Fibroblast of the conjunctiva (primary cell): ENCODE measurements at regions not wholly inside any gene's neighbourhood (a gene's known extent, or its start where the extent isn't known, plus 50 kb on each side); places are given as distances from the start of the nearest gene placed in this dataset.
A peak's percentile ranks its signal among the peaks of the same experiment; 100 is the strongest.

Experiments
- DNase-seq: peaks from one replicate; pipeline ENCODE4 v3.0.0-alpha.2; 2010; ENCODE audit warnings: low read depth

GRCh38 chr6:14858808-14859207 is 387.1 kb upstream of the JARID2 start:
- no peak for DNase-seq

DNA sequence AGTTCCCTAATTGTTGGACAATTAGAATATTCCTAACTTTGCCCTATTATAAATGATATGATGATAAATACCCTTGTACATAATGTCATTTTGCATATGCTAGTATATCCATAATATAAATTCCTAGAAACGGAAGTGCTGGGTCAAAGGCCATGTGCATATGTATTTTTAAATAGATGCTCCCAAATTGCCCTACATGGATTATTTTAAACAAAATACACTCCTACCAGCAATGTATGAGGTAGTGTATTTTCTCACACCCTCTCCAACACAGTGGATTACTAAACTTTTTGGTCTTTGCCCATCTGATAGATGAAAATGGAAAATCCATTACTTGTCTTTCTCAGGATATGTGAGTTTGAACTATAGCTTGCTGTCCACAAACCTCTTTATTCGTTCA is 385.1 kb upstream of the JARID2 start:
- no peak for DNase-seq

DNA sequence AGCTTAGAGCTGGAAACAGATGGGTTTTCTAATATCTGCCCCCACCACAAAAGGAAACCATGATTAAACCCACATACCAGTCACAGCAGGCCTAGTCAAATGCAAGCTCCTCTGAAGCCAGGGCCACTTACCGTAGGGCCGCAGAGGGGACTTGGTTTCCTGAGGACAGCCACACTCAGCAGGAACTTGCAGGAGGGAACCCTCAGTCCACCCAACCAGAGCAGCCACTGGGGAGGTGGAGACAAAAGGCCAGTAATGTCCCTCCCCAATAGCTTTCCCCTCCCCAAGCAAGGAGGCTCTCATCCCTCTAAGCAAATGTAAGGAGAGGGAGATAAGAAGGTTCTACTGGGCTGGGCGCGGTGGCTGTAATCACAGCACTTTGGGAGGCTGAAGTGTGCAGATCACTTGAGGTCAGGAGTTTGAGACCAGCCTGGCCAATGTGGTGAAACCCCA is 384.4 kb upstream of the JARID2 start:
- DNase-seq, result no peak

- DNase-seq, result no peak
Measured at GRCh38 chr6:14862845-14863244, 383.0 kb upstream of the JARID2 start.

GRCh38 chr6:14863902-14864850 is 381.7 kb upstream of the JARID2 start:
- no peak for DNase-seq

DNA sequence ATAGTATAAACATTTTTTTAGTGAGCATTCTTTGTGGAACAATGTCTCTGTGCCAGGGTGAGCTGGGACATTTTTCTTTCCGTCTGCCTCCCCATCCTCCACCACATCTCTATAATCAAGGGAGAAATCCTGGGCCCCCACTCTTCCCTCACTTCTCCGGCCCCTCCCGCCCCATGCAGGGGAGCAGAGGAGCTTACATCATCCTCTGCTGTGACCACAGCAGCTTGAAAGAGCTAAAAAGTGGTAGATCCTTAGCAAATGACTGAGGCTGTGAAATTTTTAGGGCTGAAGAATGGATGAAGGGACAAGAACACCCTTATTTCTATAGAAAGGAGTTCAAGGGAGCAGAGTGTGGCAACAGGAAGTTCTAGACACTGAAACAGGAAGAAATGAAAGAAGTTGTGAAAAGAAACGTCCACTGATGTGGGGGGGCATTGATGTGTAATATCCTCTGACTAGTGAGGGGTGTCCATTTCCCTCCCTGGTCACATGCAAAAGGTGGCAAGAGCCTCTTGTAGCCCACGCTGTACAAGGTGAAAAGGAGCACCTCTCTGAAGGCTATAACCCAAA is 380.3 kb upstream of the JARID2 start:
- DNase-seq, result no peak

- no peak for DNase-seq
Measured at GRCh38 chr6:14867802-14868201, 378.1 kb upstream of the JARID2 start.

- DNase-seq, result no peak
Measured at GRCh38 chr6:14871221-14871620, 374.6 kb upstream of the JARID2 start.

DNA sequence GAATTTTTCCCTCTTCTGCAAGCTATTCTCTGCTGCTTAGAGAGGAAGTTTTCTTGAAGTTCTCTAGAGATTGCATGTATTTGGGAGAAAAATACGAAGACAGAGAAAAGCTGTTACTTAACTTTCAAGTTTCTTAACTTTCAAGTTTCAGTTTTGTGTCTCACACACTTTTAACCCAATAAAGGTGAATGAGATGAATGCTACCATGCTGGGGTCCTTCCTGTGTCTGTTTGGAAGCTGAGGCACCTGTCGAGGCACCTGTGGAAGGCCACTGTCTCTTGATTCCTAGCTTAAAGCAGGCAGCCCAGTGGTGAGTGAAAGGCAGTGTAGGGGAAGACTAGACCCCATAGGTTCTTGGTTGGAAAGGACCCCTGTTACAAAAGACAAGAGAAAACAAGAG is 372.8 kb upstream of the JARID2 start:
- no peak for DNase-seq

DNA sequence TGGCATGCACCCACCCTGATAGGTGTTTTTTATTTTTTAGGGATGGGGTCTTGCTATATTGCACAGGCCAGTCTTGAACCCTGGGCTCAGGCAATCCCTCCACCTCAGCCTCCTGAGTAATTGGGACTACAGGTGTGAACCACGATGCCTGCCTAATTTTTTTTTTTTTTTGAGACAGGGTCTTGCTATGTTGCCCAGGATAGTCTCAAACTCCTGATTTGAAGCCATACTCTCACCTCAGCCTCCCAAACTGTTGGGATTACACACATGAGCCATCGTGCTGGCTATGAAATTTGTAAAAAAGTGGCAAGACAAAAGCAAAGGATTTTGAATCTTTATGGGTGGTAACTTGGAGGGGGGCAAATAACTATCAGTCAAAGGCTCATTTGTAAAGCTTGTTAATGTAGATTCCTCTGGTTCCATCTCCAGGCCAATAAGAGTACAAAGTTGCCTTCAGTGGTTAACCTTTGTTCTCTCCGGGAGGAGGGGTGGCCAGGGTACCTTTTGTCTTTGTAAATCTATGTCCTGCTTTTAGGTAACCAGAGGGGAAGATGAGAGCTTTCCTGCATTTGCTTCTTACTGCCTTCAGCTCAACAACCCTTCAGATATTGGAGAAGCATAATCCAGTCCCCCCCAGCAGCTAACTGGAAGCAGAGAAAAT is 372.0 kb upstream of the JARID2 start:
- DNase-seq, result no peak

- no peak for DNase-seq
Measured at GRCh38 chr6:14874975-14875480, 370.8 kb upstream of the JARID2 start.

- DNase-seq, result no peak
Measured at GRCh38 chr6:14875481-14876063, 370.3 kb upstream of the JARID2 start.

DNA sequence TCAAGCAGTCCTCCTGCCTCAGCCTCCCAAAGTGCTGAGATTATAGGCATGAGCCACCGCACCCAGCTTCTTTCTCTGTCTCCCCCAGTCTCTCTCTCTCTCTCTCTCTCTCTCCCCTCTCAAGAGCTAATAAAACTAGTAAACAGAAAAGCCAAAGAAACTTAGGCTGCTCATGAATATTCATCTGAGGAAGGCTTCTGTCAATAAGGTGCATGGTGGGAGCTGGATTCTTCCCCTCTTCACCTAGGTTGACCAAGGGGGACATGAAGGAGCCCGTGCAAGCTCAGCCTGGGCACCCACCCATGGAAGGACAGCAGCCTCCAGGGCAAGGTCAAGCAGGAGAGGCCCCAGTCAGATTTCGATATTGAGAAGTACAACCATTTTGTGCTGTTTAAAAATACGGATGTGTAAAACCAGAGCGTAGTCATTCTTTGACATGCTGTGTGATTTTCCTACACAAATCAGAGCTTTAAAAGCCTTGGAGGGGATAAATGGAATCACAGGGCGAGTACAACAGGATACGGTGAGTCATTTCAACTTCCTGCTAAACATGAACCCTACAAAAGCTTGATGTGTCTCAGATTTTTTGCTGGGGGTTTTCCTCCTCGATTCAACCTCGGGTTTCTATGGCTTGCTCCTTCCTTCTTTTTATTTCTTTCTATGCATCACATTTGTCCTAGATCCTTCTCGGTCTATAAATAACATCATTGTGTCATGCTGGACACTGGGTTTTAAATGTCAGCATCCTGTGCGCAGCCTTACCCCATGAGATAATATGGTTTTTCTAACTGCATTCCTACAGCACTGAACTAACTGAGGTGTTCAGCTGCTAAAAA is 368.9 kb upstream of the JARID2 start:
- peak; percentile 13 for DNase-seq

GRCh38 chr6:14877758-14878157 is 368.1 kb upstream of the JARID2 start:
- DNase-seq, result no peak

DNA sequence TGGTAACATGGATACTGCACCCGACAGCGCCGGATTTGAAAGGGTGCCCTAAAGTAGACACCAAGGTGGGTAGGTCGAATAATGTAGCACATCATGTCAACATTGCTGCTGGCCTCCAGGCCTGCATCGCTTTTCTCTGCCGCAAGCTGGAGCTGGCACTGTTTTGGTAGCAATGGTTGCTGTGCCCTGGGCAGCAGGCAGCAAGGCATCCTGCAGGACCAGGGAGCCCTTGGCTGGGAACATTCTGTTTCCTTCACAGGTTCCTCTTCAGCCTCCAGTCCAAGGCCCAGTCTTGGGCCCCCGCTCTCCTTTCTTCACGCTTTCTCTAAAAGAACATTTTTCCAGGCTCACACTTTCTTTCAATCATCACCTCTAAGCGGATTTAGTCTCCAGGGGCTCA is 365.8 kb upstream of the JARID2 start:
- no peak for DNase-seq

DNA sequence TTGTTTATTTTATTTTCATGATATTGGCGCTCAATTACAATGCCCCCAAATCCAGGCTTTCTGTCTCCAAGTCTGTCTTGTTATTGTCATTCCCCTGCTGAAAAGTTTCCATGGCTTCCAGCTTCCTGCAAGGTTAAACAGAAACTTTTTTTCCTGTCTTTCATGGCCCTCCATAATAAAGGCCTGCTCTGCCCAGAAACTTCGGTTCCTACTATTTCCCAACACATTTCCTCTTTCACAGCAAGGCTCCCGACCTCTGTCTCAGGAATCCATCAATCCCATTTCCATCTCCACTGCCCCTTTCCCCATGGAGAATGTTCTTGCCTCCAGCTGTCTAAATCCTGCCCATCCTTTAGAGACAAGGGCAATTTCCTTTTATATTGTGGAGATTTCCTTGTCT is 365.2 kb upstream of the JARID2 start:
- DNase-seq, result no peak

GRCh38 chr6:14881398-14881797 is 364.5 kb upstream of the JARID2 start:
- peak; percentile 39 for DNase-seq

DNA sequence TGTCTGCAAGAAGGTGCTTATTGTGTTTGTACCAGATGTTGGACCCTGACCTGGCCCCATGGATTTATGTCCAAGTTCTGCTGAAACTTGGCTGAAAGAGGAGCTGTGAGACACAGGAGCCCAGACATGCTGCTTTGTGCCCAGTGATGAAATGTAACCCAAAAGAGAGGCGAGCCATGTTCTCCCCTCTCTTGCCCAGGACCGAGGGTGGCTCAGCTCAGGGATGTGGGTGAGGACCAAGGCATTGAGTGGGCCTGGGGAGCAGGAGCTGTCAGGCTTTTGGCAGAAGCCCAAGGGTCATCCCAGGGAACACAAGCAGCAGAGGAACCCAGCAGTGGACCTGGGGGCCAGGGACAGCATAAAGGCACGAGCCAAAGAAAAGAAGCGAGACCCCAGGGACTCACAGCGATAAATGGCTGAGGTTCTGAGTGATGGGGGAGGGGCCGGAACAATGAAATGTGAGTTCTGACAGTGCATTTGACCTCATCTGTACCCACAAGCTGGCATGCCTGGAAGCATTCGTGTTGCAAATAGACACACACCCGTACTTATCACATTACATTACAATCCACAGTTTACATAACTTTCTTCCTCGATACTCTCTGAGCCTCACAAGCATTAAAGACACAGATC is 363.4 kb upstream of the JARID2 start:
- DNase-seq, result peak; percentile 18

GRCh38 chr6:14883921-14884320 is 361.9 kb upstream of the JARID2 start:
- peak; percentile 20 for DNase-seq

- no peak for DNase-seq
Measured at GRCh38 chr6:14885498-14885897, 360.4 kb upstream of the JARID2 start.

- DNase-seq, result no peak
Measured at GRCh38 chr6:14887181-14887580, 358.7 kb upstream of the JARID2 start.
